Endodermal cell (in vitro differentiated cells): ENCODE measurements at regions not wholly inside any gene's neighbourhood (a gene's known extent, or its start where the extent isn't known, plus 50 kb on each side); places are given as distances from the start of the nearest gene placed in this dataset.

ENCODE experiments used
- DNase-seq: peaks from one replicate; pipeline ENCODE4 v3.0.0-alpha.2; 2017
- H3K27ac ChIP-seq: 2 replicates; pipeline ENCODE4 v1.5.1; 2013; ENCODE audit warnings: mild to moderate bottlenecking, low read depth, low read length, moderate library complexity
- H3K27me3 ChIP-seq: 2 replicates; pipeline ENCODE4 v1.6.1; 2013; ENCODE audit warnings: mild to moderate bottlenecking, low read length, moderate library complexity; ENCODE audit not compliant: insufficient read depth, control insufficient read depth, poor library complexity, severe bottlenecking
- H3K36me3 ChIP-seq: 2 replicates; pipeline ENCODE4 v1.7.0; 2013; ENCODE audit warnings: mild to moderate bottlenecking, low read length, moderate library complexity; ENCODE audit not compliant: control insufficient read depth, insufficient read depth
- H3K4me1 ChIP-seq: one replicate; pipeline ENCODE4 v1.7.0; 2013; ENCODE audit warnings: low read length; ENCODE audit not compliant: control insufficient read depth, insufficient read depth
- H3K4me3 ChIP-seq: 2 replicates; pipeline ENCODE4 v1.5.1; 2013; ENCODE audit warnings: mild to moderate bottlenecking, low read length, moderate library complexity
- H3K9ac ChIP-seq: 2 replicates; pipeline ENCODE4 v1.6.1; 2013; ENCODE audit warnings: mild to moderate bottlenecking, low read length, moderate library complexity; ENCODE audit not compliant: poor library complexity, severe bottlenecking; ENCODE audit errors: extremely low read depth
- H3K9me3 ChIP-seq: 2 replicates; pipeline ENCODE4 v1.6.1; 2013; ENCODE audit warnings: mild to moderate bottlenecking, low read length, moderate library complexity; ENCODE audit not compliant: control insufficient read depth
- H3K27ac Mint-ChIP-seq: 2 replicates; pipeline ENCODE4 v1.8.0; 2020; ENCODE audit warnings: mixed read lengths
- H3K27me3 Mint-ChIP-seq: 2 replicates; pipeline ENCODE4 v1.8.0; 2021; ENCODE audit warnings: mild to moderate bottlenecking, mixed read lengths; ENCODE audit not compliant: insufficient read depth
- H3K36me3 Mint-ChIP-seq: 2 replicates; pipeline ENCODE4 v1.8.0; 2020; ENCODE audit warnings: low read depth, mixed read lengths
- H3K4me1 Mint-ChIP-seq: 2 replicates; pipeline ENCODE4 v1.8.0; 2020; ENCODE audit warnings: mixed read lengths
- H3K4me3 Mint-ChIP-seq: 2 replicates; pipeline ENCODE4 v1.8.0; 2020; ENCODE audit warnings: mild to moderate bottlenecking, moderate library complexity, mixed read lengths
- H3K9me3 Mint-ChIP-seq: 2 replicates; pipeline ENCODE4 v1.8.0; 2020; ENCODE audit warnings: mild to moderate bottlenecking, mixed read lengths
- WGBS, 2 experiments: methylation state at CpG; one replicate each; pipeline versions ENCODE4 v1.1.5 to v1.1.7; 2013; ENCODE audit warnings: missing lambda C conversion rate in 2 of 2, mixed read lengths in 1 of 2; ENCODE audit not compliant: insufficient coverage in 1 of 2, insufficient read length in 1 of 2; 5-methylcytosine and 5-hydroxymethylcytosine counted together
- TF ChIP-seq, protein P1 (sequence below): fragments of 200-600 bp; sonication (generic); conservative IDR thresholded peaks from 2 replicates; pipeline ENCODE4 v1.5.0; 2021; ENCODE audit warnings: antibody characterized with exemption, mild to moderate bottlenecking

DNA sequence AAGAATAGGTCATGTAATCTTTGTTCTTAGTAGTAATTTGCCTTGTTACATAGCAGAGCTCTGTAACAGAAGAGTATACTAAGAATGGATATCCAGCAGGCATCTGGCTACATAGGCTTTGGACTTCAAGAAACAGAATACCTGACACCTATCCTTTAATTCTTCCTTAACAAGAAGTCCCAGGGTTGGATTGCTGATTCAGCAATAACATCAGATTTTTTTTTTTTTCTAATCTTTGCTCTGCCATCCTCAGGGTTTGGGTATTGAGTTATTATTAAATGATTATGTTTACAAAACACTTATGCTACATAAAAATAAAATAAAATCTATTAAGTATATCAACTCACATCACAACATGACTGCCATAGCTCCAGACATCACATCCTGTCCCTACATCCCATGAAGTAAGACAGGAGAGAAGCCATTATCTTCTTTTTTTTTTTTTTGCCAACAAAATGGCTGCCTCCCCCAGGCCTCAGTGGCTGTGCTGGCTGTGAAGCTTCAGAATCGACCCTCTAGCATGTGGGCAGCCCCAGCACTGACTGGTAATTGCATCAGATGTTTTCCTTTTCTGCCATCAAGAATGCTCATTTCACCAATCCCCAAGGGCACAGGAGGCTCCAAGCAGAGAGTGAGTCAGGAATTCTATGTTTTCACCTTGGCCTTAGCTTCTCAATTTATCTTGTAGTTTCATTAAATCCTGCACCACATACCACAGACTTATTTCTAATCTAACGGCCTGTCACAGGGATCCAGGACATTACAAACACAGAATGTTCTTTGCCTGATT is 186.2 kb downstream of the DICER1 start:
- no peak overlapping the region for H3K4me3 ChIP-seq
- Mint-ChIP-seq H3K4me1 (peaks cover 4% of the 10 kb centered on the region), H3K4me3 (no peak overlapping the region), H3K27me3 (peaks cover 7% of the 10 kb centered on the region), H3K9me3 (peaks cover 3% of the 10 kb centered on the region), H3K36me3 (no peaks in the 10 kb centered on the region), H3K27ac (no peak overlapping the region)
- no peak overlapping the region for H3K27ac ChIP-seq
- no peaks in the 10 kb centered on the region for H3K36me3 ChIP-seq
- no peak overlapping the region for H3K9ac ChIP-seq
- DNase-seq, result no peak
- no peaks in the 10 kb centered on the region for H3K9me3 ChIP-seq
- WGBS, 2 experiments, result 93 to 100% methylated on average over 1 to 2 of the region's 2 CpGs
- no peaks in the 10 kb centered on the region for H3K27me3 ChIP-seq
- no peaks in the 10 kb centered on the region for H3K4me1 ChIP-seq
- TF ChIP-seq, protein P1, sequence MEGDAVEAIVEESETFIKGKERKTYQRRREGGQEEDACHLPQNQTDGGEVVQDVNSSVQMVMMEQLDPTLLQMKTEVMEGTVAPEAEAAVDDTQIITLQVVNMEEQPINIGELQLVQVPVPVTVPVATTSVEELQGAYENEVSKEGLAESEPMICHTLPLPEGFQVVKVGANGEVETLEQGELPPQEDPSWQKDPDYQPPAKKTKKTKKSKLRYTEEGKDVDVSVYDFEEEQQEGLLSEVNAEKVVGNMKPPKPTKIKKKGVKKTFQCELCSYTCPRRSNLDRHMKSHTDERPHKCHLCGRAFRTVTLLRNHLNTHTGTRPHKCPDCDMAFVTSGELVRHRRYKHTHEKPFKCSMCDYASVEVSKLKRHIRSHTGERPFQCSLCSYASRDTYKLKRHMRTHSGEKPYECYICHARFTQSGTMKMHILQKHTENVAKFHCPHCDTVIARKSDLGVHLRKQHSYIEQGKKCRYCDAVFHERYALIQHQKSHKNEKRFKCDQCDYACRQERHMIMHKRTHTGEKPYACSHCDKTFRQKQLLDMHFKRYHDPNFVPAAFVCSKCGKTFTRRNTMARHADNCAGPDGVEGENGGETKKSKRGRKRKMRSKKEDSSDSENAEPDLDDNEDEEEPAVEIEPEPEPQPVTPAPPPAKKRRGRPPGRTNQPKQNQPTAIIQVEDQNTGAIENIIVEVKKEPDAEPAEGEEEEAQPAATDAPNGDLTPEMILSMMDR, result no peak

DNA sequence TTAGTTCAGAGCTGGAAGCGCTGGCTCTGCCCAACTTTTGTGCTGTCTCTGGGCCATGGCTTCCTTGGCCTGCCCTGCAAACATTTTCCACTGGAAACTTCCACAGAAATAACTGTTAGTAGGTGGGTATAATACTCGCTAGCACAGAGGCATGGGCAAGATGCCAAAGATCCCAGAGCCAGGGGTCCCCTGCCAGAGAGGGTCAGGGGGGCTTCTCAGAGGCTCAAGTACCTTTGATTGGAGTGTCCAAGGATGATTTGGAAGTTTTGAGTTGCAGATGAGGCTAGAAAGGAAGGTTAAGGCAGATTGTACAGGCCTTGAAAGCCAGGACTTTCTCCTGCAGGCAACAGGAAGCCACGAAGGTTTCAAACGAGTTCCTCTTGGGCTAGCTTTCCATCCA is 187.6 kb downstream of the DICER1 start:
- H3K27me3 Mint-ChIP-seq, result peaks cover 7% of the 10 kb centered on the region
- WGBS, 2 experiments, result 92 to 97% methylated on average over 3 to 4 of the region's 4 CpGs
- Histone ChIP-seq H3K27ac (no peak overlapping the region), H3K4me3 (no peak overlapping the region), H3K36me3 (no peaks in the 10 kb centered on the region), H3K4me1 (no peaks in the 10 kb centered on the region), H3K27me3 (no peaks in the 10 kb centered on the region), H3K9me3 (no peaks in the 10 kb centered on the region), H3K9ac (no peak overlapping the region)
- no peak overlapping the region for H3K4me3 Mint-ChIP-seq
- H3K9me3 Mint-ChIP-seq, result peaks cover 3% of the 10 kb centered on the region
- TF ChIP-seq, protein P1, result no peak
- H3K36me3 Mint-ChIP-seq, result no peaks in the 10 kb centered on the region
- no peak overlapping the region for H3K27ac Mint-ChIP-seq
- H3K4me1 Mint-ChIP-seq, result peaks cover 1% of the 10 kb centered on the region
- DNase-seq, result no peak

DNA sequence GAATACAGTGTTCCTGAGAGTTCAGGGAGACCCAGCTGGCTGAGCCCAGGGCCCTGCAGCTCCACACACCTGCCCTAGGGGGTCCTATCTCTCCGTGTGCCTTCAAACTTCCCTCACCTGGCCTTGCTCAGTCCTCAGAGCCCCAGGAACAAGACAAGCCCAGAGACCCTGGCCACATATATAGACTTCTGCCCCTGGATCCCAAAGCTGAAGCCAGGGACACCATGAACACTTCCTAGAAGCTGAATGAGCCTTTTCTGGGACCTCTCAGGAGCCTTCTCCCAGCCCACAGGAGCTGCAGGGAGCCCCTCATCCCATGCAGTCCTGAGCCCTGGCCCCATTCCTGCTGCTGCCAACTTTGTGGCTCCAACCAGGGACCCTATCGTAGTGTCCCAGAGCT is 190.5 kb downstream of the DICER1 start:
- Histone ChIP-seq H3K9ac (no peak overlapping the region), H3K9me3 (no peaks in the 10 kb centered on the region), H3K4me3 (no peak overlapping the region), H3K4me1 (no peaks in the 10 kb centered on the region), H3K36me3 (no peaks in the 10 kb centered on the region), H3K27me3 (no peaks in the 10 kb centered on the region), H3K27ac (no peak overlapping the region)
- no peak for DNase-seq
- WGBS, 2 experiments, result 91% methylated on average over 2 of the region's 2 CpGs; no CpG with 5 or more reads in 1 of the 2 experiments
- no peak overlapping the region for H3K4me3 Mint-ChIP-seq
- peaks cover 12% of the 10 kb centered on the region for H3K27me3 Mint-ChIP-seq
- H3K27ac Mint-ChIP-seq, result no peak overlapping the region
- no peaks in the 10 kb centered on the region for H3K36me3 Mint-ChIP-seq
- TF ChIP-seq, protein P1, result peak; percentile 40
- H3K4me1 Mint-ChIP-seq, result peaks cover 6% of the 10 kb centered on the region
- H3K9me3 Mint-ChIP-seq, result peaks cover 3% of the 10 kb centered on the region
